A549 (cell line): ENCODE measurements at regions not wholly inside any gene's neighbourhood (a gene's known extent, or its start where the extent isn't known, plus 50 kb on each side); places are given as distances from the start of the nearest gene placed in this dataset.

Experiments used
- ATAC-seq, 2 experiments: fragments of 200-7000 bp in 1 of 2; fragments of >200 bp in 1 of 2; cut with Nextera tagmentation in 1 of 2; cut with Tn5 transposase in 1 of 2; 3 replicates each; pipeline versions ENCODE4 v1.8.0 to v1.9.1; 2018 to 2020; ENCODE audit warnings: mild to moderate bottlenecking in 1 of 2, moderate library complexity in 1 of 2
- CTCF ChIA-PET: fragments of 300-600 bp; sonication (Branson Sonifier 250); formaldehyde crosslinking; extraction: SDS; loops from one replicate; lab custom pipeline; 2021; ENCODE audit warnings: antibody characterized with exemption, inconsistent platforms; lab: Yijun Ruan, JAX
- POLR2A ChIA-PET: fragments of 350-600 bp; formaldehyde crosslinking; extraction: SDS; loops from one replicate; lab custom pipeline; 2021; ENCODE audit warnings: antibody characterized with exemption, inconsistent platforms; lab: Yijun Ruan, JAX
- DNase-seq, 2 experiments: peaks; one replicate each; pipeline versions ENCODE4 v3.0.0 to v3.0.0-alpha.2; 2011 to 2016; ENCODE audit warnings: low read depth in 1 of 2, low spot score in 1 of 2
- FAIRE-seq: peaks from 2 replicates; lab custom pipeline; 2011; peaks lifted over from hg19 to GRCh38; lab: Jason Lieb, UNC
- H3K27ac ChIP-seq, 2 experiments: fragments of >200 bp; sonication (Bioruptor Twin); formaldehyde crosslinking; 3 replicates each; pipeline ENCODE4 v1.5.1; 2016 to 2017
- H3K4me1 ChIP-seq: fragments of >200 bp; sonication (Bioruptor Twin); formaldehyde crosslinking; 3 replicates; pipeline ENCODE4 v1.6.1; 2016
- H3K4me2 ChIP-seq: fragments of >200 bp; sonication (Bioruptor Twin); formaldehyde crosslinking; 3 replicates; pipeline ENCODE4 v1.6.1; 2016
- H3K4me3 ChIP-seq: fragments of >200 bp; sonication (Bioruptor Twin); formaldehyde crosslinking; 3 replicates; pipeline ENCODE4 v1.5.1; 2016
- H3K9me3 ChIP-seq: fragments of >200 bp; sonication (Bioruptor Twin); formaldehyde crosslinking; 3 replicates; pipeline ENCODE4 v1.6.1; 2016
- CBX2 ChIP-seq: fragments of 200-600 bp; sonication (generic); IDR thresholded peaks from 2 replicates; pipeline ENCODE4 v1.6.1; 2016; ENCODE audit warnings: low read depth, mild to moderate bottlenecking, borderline replicate concordance
- CHD4 ChIP-seq: fragments of 200-600 bp; sonication (generic); IDR thresholded peaks from 2 replicates; pipeline ENCODE4 v1.6.1; 2016; ENCODE audit warnings: antibody characterized with exemption, mild to moderate bottlenecking, borderline replicate concordance
- EHF ChIP-seq: fragments of 250-450 bp; sonication (Bioruptor Pico); IDR thresholded peaks from 2 replicates; pipeline ENCODE4 v1.5.0; 2020; ENCODE audit warnings: mild to moderate bottlenecking
- FOXS1 ChIP-seq: fragments of 250-450 bp; sonication (Bioruptor Pico); IDR thresholded peaks from 2 replicates; pipeline ENCODE4 v1.5.0; 2020; ENCODE audit warnings: mild to moderate bottlenecking, moderate library complexity
- GATA3 ChIP-seq: IDR thresholded peaks from 2 replicates; pipeline ENCODE4 v1.6.1; 2012; ENCODE audit warnings: borderline replicate concordance
- HDAC2 ChIP-seq: fragments of 200-600 bp; sonication (generic); IDR thresholded peaks from 2 replicates; pipeline ENCODE4 v1.6.1; 2016
- HES2 ChIP-seq: fragments of >200 bp; sonication (Bioruptor Twin); formaldehyde crosslinking; IDR thresholded peaks from 2 replicates; pipeline ENCODE4 v1.6.1; 2016
- HOXB5 ChIP-seq: fragments of 250-450 bp; sonication (Bioruptor Pico); IDR thresholded peaks from 2 replicates; pipeline ENCODE4 v1.5.0; 2020; ENCODE audit warnings: mild to moderate bottlenecking, moderate library complexity
- JUNB ChIP-seq: fragments of >200 bp; sonication (Bioruptor Twin); formaldehyde crosslinking; IDR thresholded peaks from 2 replicates; pipeline ENCODE4 v1.6.1; 2016
- MAFK ChIP-seq: fragments of 450-650 bp; IDR thresholded peaks from 2 replicates; pipeline ENCODE4 v1.6.1; 2014; ENCODE audit not compliant: partially characterized antibody
- MAZ ChIP-seq: fragments of 150-350 bp; IDR thresholded peaks from 2 replicates; pipeline ENCODE4 v1.6.1; 2014; ENCODE audit warnings: antibody characterized with exemption, low read depth, low read length, borderline replicate concordance
- NR3C1 ChIP-seq: fragments of >200 bp; sonication (Bioruptor Twin); formaldehyde crosslinking; IDR thresholded peaks from 3 replicates; pipeline ENCODE4 v1.6.1; 2017
- POLR2AphosphoS2 ChIP-seq: conservative IDR thresholded peaks from 2 replicates; pipeline ENCODE4 v1.6.1; 2012; ENCODE audit warnings: low read length, improper control_type of control experiment, inconsistent platforms
- RNF2 ChIP-seq: fragments of 200-600 bp; sonication (generic); IDR thresholded peaks from 2 replicates; pipeline ENCODE4 v1.6.1; 2016; ENCODE audit warnings: low read depth, mild to moderate bottlenecking, antibody characterized with exemption, moderate library complexity, borderline replicate concordance
- SMC3 ChIP-seq: fragments of >200 bp; sonication (Bioruptor Twin); formaldehyde crosslinking; IDR thresholded peaks from 3 replicates; pipeline ENCODE4 v1.6.1; 2018; ENCODE audit warnings: inconsistent platforms
- SREBF2 ChIP-seq: fragments of 450-650 bp; IDR thresholded peaks from 2 replicates; pipeline ENCODE4 v1.6.1; 2014; ENCODE audit warnings: mild to moderate bottlenecking, moderate library complexity
- ZC3H11A ChIP-seq: fragments of 450-650 bp; IDR thresholded peaks from 2 replicates; pipeline ENCODE4 v1.6.1; 2014; ENCODE audit warnings: antibody characterized with exemption, mild to moderate bottlenecking
- ZNF302 ChIP-seq: fragments of 250-450 bp; sonication (Bioruptor Pico); IDR thresholded peaks from 2 replicates; pipeline ENCODE4 v1.9.0; 2021; ENCODE audit warnings: inconsistent platforms, mild to moderate bottlenecking, moderate library complexity
- WGBS: methylation state at CpG from one replicate; pipeline ENCODE4 v1.1.6; 2017; ENCODE audit errors: missing lambda C conversion rate; 5-methylcytosine and 5-hydroxymethylcytosine counted together
- TF ChIP-seq, protein P1 (sequence below): fragments of 450-650 bp; IDR thresholded peaks from 2 replicates; pipeline ENCODE4 v1.6.1; 2014; ENCODE audit warnings: antibody characterized with exemption
- TF ChIP-seq, protein P2 (sequence below): fragments of 200-600 bp; sonication (generic); IDR thresholded peaks from 2 replicates; pipeline ENCODE4 v1.6.1; 2016; ENCODE audit warnings: antibody characterized with exemption, mild to moderate bottlenecking, moderate library complexity
- TF ChIP-seq, protein P3 (sequence below): fragments of >200 bp; sonication (Bioruptor Twin); formaldehyde crosslinking; IDR thresholded peaks from 3 replicates; pipeline ENCODE4 v1.5.1; 2016

- Histone ChIP-seq H3K27ac (no peak overlapping the region), H3K4me3 (no peak overlapping the region), H3K9me3 (no peaks in the 10 kb centered on the region), H3K4me1 (no peaks in the 10 kb centered on the region), H3K4me2 (no peak overlapping the region)
- POLR2A ChIA-PET = no interaction called here
- ATAC-seq (no peak), DNase-seq (no peak), FAIRE-seq (no peak)
- WGBS = 0% methylated on average over 1 of the region's 1 CpG
- CTCF ChIA-PET = no interaction called here
- TF ChIP-seq CBX2 = no peak
- no peak for TF ChIP-seq HDAC2
- TF ChIP-seq GATA3 = no peak
- no peak for TF ChIP-seq HOXB5 (CRISPR knock-in tag)
- TF ChIP-seq POLR2AphosphoS2 = no peak
- no peak for TF ChIP-seq SREBF2
- TF ChIP-seq, protein P1, sequence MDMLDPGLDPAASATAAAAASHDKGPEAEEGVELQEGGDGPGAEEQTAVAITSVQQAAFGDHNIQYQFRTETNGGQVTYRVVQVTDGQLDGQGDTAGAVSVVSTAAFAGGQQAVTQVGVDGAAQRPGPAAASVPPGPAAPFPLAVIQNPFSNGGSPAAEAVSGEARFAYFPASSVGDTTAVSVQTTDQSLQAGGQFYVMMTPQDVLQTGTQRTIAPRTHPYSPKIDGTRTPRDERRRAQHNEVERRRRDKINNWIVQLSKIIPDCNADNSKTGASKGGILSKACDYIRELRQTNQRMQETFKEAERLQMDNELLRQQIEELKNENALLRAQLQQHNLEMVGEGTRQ = no peak
- TF ChIP-seq RNF2 = no peak
- no peak for TF ChIP-seq MAZ
- TF ChIP-seq JUNB = no peak
- no peak for TF ChIP-seq MAFK
- TF ChIP-seq ZC3H11A = no peak
- no peak for TF ChIP-seq FOXS1
- TF ChIP-seq NR3C1 = no peak
Measured at GRCh38 chr4:62243895-62244294, 1043.8 kb downstream of the ADGRL3 start.

DNA sequence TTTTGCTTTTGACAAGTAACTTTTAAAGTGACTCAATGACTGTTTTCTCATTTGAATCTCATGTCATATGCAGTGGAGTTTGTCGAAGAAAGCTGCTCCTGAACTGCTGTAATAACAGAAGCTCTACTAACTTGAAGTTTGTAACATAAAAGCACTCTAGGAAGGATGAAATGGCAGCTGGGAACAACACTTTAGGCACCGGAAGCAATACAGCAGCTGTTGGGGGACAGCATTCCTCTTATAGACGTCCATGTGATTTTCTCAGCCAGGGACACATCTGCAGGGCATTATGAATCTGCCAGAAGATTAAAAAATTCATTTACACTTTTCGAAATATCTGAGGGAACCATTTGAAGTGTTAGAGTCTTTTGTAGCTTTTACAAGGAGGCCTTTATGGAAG, 1035.8 kb downstream of the ADGRL3 start:
- Histone ChIP-seq H3K4me2 (no peak overlapping the region), H3K4me1 (no peaks in the 10 kb centered on the region), H3K9me3 (no peaks in the 10 kb centered on the region), H3K27ac (no peak overlapping the region), H3K4me3 (no peak overlapping the region)
- FAIRE-seq = no peak
- ChIA-PET CTCF (interaction anchor here (1.2 kb wide), 1 partner anchor 11 kb away, joined by 3 read pairs; no protein-coding TSS in a partner anchor), POLR2A (no interaction called here)
- WGBS = 9% methylated on average over 4 of the region's 4 CpGs
- TF ChIP-seq, protein P2, sequence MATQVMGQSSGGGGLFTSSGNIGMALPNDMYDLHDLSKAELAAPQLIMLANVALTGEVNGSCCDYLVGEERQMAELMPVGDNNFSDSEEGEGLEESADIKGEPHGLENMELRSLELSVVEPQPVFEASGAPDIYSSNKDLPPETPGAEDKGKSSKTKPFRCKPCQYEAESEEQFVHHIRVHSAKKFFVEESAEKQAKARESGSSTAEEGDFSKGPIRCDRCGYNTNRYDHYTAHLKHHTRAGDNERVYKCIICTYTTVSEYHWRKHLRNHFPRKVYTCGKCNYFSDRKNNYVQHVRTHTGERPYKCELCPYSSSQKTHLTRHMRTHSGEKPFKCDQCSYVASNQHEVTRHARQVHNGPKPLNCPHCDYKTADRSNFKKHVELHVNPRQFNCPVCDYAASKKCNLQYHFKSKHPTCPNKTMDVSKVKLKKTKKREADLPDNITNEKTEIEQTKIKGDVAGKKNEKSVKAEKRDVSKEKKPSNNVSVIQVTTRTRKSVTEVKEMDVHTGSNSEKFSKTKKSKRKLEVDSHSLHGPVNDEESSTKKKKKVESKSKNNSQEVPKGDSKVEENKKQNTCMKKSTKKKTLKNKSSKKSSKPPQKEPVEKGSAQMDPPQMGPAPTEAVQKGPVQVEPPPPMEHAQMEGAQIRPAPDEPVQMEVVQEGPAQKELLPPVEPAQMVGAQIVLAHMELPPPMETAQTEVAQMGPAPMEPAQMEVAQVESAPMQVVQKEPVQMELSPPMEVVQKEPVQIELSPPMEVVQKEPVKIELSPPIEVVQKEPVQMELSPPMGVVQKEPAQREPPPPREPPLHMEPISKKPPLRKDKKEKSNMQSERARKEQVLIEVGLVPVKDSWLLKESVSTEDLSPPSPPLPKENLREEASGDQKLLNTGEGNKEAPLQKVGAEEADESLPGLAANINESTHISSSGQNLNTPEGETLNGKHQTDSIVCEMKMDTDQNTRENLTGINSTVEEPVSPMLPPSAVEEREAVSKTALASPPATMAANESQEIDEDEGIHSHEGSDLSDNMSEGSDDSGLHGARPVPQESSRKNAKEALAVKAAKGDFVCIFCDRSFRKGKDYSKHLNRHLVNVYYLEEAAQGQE = no peak
- no peak for TF ChIP-seq EHF (CRISPR knock-in tag)
- no peak for TF ChIP-seq CHD4
- no peak for TF ChIP-seq HES2
- no peak for TF ChIP-seq SREBF2
- TF ChIP-seq RNF2 = no peak
- TF ChIP-seq ZNF302 = no peak
- no peak for TF ChIP-seq SMC3
- TF ChIP-seq MAFK = no peak
- TF ChIP-seq, protein P3, sequence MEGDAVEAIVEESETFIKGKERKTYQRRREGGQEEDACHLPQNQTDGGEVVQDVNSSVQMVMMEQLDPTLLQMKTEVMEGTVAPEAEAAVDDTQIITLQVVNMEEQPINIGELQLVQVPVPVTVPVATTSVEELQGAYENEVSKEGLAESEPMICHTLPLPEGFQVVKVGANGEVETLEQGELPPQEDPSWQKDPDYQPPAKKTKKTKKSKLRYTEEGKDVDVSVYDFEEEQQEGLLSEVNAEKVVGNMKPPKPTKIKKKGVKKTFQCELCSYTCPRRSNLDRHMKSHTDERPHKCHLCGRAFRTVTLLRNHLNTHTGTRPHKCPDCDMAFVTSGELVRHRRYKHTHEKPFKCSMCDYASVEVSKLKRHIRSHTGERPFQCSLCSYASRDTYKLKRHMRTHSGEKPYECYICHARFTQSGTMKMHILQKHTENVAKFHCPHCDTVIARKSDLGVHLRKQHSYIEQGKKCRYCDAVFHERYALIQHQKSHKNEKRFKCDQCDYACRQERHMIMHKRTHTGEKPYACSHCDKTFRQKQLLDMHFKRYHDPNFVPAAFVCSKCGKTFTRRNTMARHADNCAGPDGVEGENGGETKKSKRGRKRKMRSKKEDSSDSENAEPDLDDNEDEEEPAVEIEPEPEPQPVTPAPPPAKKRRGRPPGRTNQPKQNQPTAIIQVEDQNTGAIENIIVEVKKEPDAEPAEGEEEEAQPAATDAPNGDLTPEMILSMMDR = no peak
- no peak for ATAC-seq
- no peak for DNase-seq
